Fibroblast of the aortic adventitia (primary cell): ENCODE measurements at regions not wholly inside any gene's neighbourhood (a gene's known extent, or its start where the extent isn't known, plus 50 kb on each side); places are given as distances from the start of the nearest gene placed in this dataset.

ENCODE experiments used
- DNase-seq: peaks from one replicate; pipeline ENCODE4 v3.0.0-alpha.2; 2010; ENCODE audit warnings: low read depth
- H3K4me3 ChIP-seq: 2 replicates; pipeline ENCODE4 v1.5.1; 2011; ENCODE audit warnings: low read depth, mild to moderate bottlenecking, control low read depth, low read length, moderate library complexity
- TF ChIP-seq, protein P1 (sequence below): IDR thresholded peaks from 2 replicates; pipeline ENCODE4 v1.5.1; 2011; ENCODE audit warnings: mild to moderate bottlenecking, low read length, control low read depth, inconsistent platforms; ENCODE audit not compliant: insufficient read depth

GRCh38 chr15:61295239-61295638 is 66.1 kb upstream of the RORA start:
- TF ChIP-seq, protein P1, sequence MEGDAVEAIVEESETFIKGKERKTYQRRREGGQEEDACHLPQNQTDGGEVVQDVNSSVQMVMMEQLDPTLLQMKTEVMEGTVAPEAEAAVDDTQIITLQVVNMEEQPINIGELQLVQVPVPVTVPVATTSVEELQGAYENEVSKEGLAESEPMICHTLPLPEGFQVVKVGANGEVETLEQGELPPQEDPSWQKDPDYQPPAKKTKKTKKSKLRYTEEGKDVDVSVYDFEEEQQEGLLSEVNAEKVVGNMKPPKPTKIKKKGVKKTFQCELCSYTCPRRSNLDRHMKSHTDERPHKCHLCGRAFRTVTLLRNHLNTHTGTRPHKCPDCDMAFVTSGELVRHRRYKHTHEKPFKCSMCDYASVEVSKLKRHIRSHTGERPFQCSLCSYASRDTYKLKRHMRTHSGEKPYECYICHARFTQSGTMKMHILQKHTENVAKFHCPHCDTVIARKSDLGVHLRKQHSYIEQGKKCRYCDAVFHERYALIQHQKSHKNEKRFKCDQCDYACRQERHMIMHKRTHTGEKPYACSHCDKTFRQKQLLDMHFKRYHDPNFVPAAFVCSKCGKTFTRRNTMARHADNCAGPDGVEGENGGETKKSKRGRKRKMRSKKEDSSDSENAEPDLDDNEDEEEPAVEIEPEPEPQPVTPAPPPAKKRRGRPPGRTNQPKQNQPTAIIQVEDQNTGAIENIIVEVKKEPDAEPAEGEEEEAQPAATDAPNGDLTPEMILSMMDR = no peak
- no peak overlapping the region for H3K4me3 ChIP-seq
- no peak for DNase-seq

GRCh38 chr15:61282661-61283060 is 53.6 kb upstream of the RORA start:
- DNase-seq = no peak
- H3K4me3 ChIP-seq = no peak overlapping the region
- TF ChIP-seq, protein P1 = no peak

GRCh38 chr15:61281328-61281727 is 52.2 kb upstream of the RORA start:
- TF ChIP-seq, protein P1 = no peak
- no peak overlapping the region for H3K4me3 ChIP-seq
- DNase-seq = no peak
